Peyer's patch (tissue), 4 donors: ENCODE measurements at regions not wholly inside any gene's neighbourhood (a gene's known extent, or its start where the extent isn't known, plus 50 kb on each side); places are given as distances from the start of the nearest gene placed in this dataset.
A peak's percentile ranks its signal among the peaks of the same experiment; 100 is the strongest.

Experiments
- POLR2A ChIP-seq, 2 donors: fragments of 450-650 bp; IDR thresholded peaks; one replicate each; pipeline ENCODE4 v1.5.1; 2017; ENCODE audit warnings: antibody characterized with exemption in 2 of 2, mild to moderate bottlenecking in 2 of 2, moderate library complexity in 2 of 2
- TF ChIP-seq, protein P1 (sequence below), 6 experiments: fragments of 450-650 bp in 4 of 6; fragments of 200-600 bp in 2 of 6; sonication (generic) in 1 of 6; IDR thresholded peaks; one replicate each; pipeline ENCODE4 v1.5.1; 2017 to 2019; ENCODE audit warnings: antibody characterized with exemption in 6 of 6, mild to moderate bottlenecking in 3 of 6, moderate library complexity in 1 of 6

DNA sequence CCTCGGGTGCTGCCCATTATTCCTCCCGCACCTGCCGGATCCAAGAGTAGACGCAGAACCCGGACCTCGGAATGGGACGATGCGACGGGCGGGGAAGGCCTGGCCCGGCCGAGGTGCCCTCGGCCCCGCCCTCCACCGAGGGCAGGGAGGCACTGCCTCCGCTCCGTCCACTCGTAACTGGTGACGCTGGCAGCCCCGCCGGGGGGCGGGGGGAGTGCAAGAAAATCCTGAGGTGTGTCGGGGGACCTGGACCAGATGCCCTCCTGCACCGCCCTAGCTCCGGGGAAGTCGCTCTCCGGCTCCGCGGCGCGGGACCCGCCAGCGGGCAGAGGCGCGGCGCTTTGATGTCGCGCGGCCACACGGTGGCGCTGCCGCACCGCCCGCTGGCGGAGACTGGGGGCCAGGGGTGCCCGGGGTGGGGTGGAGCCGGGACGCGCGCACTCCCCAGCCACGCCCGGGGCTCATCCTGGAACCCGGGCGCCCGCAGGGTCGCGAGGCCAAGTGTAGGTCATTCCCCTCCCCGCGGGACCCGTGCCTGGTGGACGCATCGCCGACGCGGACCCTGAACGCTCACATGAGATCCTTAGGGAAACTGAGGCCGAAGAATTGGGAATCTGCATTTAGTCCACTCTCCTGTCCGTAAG, 202.8 kb downstream of the TTC8 start:
- TF ChIP-seq, protein P1, sequence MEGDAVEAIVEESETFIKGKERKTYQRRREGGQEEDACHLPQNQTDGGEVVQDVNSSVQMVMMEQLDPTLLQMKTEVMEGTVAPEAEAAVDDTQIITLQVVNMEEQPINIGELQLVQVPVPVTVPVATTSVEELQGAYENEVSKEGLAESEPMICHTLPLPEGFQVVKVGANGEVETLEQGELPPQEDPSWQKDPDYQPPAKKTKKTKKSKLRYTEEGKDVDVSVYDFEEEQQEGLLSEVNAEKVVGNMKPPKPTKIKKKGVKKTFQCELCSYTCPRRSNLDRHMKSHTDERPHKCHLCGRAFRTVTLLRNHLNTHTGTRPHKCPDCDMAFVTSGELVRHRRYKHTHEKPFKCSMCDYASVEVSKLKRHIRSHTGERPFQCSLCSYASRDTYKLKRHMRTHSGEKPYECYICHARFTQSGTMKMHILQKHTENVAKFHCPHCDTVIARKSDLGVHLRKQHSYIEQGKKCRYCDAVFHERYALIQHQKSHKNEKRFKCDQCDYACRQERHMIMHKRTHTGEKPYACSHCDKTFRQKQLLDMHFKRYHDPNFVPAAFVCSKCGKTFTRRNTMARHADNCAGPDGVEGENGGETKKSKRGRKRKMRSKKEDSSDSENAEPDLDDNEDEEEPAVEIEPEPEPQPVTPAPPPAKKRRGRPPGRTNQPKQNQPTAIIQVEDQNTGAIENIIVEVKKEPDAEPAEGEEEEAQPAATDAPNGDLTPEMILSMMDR (IDR thresholded peaks at IDR 0.05), result peak; percentile 57 to 94 (median 92)
- TF ChIP-seq POLR2A (IDR thresholded peaks at IDR 0.05), result no peak
